Mucosa of stomach (tissue), 1 donor: ENCODE measurements at regions not wholly inside any gene's neighbourhood (a gene's known extent, or its start where the extent isn't known, plus 50 kb on each side); places are given as distances from the start of the nearest gene placed in this dataset.

Source experiments
- H3K27me3 ChIP-seq: one replicate; pipeline ENCODE4 v1.7.0; 2013; ENCODE audit warnings: mild to moderate bottlenecking, low read length; ENCODE audit not compliant: control insufficient read depth, insufficient read depth
- H3K36me3 ChIP-seq: one replicate; pipeline ENCODE4 v1.7.0; 2013; ENCODE audit warnings: low read length; ENCODE audit not compliant: control insufficient read depth, insufficient read depth
- H3K4me1 ChIP-seq: one replicate; pipeline ENCODE4 v1.7.0; 2013; ENCODE audit warnings: mild to moderate bottlenecking, low read length; ENCODE audit not compliant: control insufficient read depth, insufficient read depth
- H3K4me3 ChIP-seq: one replicate; pipeline ENCODE4 v1.7.0; 2013; ENCODE audit warnings: low read length
- H3K9ac ChIP-seq: one replicate; pipeline ENCODE4 v1.7.0; 2013; ENCODE audit warnings: mild to moderate bottlenecking, low read length, moderate library complexity
- H3K9me3 ChIP-seq: one replicate; pipeline ENCODE4 v1.7.0; 2013; ENCODE audit warnings: mild to moderate bottlenecking, low read length, moderate library complexity; ENCODE audit not compliant: control insufficient read depth
- donor health status: Pancreatic carcinoma.

- no peak overlapping the region for H3K9ac ChIP-seq
- H3K27me3 ChIP-seq: no peaks in the 10 kb centered on the region
- H3K36me3 ChIP-seq: no peaks in the 10 kb centered on the region
- no peaks in the 10 kb centered on the region for H3K4me1 ChIP-seq
- H3K4me3 ChIP-seq: no peak overlapping the region
- no peaks in the 10 kb centered on the region for H3K9me3 ChIP-seq
These were observed 396.2 kb upstream of the IGFBP3 start for GRCh38 chr7:46317256-46317655.

- Histone ChIP-seq H3K4me3 (no peak overlapping the region), H3K27me3 (no peaks in the 10 kb centered on the region), H3K4me1 (no peaks in the 10 kb centered on the region), H3K36me3 (no peaks in the 10 kb centered on the region), H3K9ac (no peak overlapping the region), H3K9me3 (no peaks in the 10 kb centered on the region)
These were observed 394.8 kb upstream of the IGFBP3 start for GRCh38 chr7:46315891-46316290.

- Histone ChIP-seq H3K36me3 (no peaks in the 10 kb centered on the region), H3K4me1 (no peaks in the 10 kb centered on the region), H3K27me3 (no peaks in the 10 kb centered on the region), H3K9me3 (no peaks in the 10 kb centered on the region), H3K4me3 (no peak overlapping the region), H3K9ac (no peak overlapping the region)
These were observed 380.6 kb upstream of the IGFBP3 start for GRCh38 chr7:46301677-46302076.

GRCh38 chr7:46297515-46297914 is 376.4 kb upstream of the IGFBP3 start:
- no peaks in the 10 kb centered on the region for H3K36me3 ChIP-seq
- H3K4me1 ChIP-seq: no peaks in the 10 kb centered on the region
- no peak overlapping the region for H3K9ac ChIP-seq
- H3K4me3 ChIP-seq: no peak overlapping the region
- no peaks in the 10 kb centered on the region for H3K27me3 ChIP-seq
- H3K9me3 ChIP-seq: no peaks in the 10 kb centered on the region

GRCh38 chr7:46296526-46296925 is 375.5 kb upstream of the IGFBP3 start:
- H3K4me3 ChIP-seq: no peak overlapping the region
- no peaks in the 10 kb centered on the region for H3K27me3 ChIP-seq
- H3K9ac ChIP-seq: no peak overlapping the region
- H3K4me1 ChIP-seq: no peaks in the 10 kb centered on the region
- H3K36me3 ChIP-seq: no peaks in the 10 kb centered on the region
- H3K9me3 ChIP-seq: no peaks in the 10 kb centered on the region

- no peak overlapping the region for H3K9ac ChIP-seq
- no peaks in the 10 kb centered on the region for H3K9me3 ChIP-seq
- H3K4me1 ChIP-seq: no peaks in the 10 kb centered on the region
- H3K36me3 ChIP-seq: no peaks in the 10 kb centered on the region
- H3K4me3 ChIP-seq: no peak overlapping the region
- H3K27me3 ChIP-seq: no peaks in the 10 kb centered on the region
These were observed 373.3 kb upstream of the IGFBP3 start for GRCh38 chr7:46294381-46294780.

- Histone ChIP-seq H3K27me3 (no peaks in the 10 kb centered on the region), H3K9ac (no peak overlapping the region), H3K36me3 (no peaks in the 10 kb centered on the region), H3K4me3 (no peak overlapping the region), H3K9me3 (no peaks in the 10 kb centered on the region), H3K4me1 (no peaks in the 10 kb centered on the region)
These were observed 371.7 kb upstream of the IGFBP3 start for GRCh38 chr7:46292741-46293140.

- no peaks in the 10 kb centered on the region for H3K9me3 ChIP-seq
- H3K36me3 ChIP-seq: no peaks in the 10 kb centered on the region
- H3K4me1 ChIP-seq: no peaks in the 10 kb centered on the region
- no peak overlapping the region for H3K4me3 ChIP-seq
- H3K9ac ChIP-seq: no peak overlapping the region
- H3K27me3 ChIP-seq: no peaks in the 10 kb centered on the region
These were observed 370.6 kb upstream of the IGFBP3 start for GRCh38 chr7:46291601-46292150.

GRCh38 chr7:46291050-46291438 is 370.0 kb upstream of the IGFBP3 start:
- Histone ChIP-seq H3K4me3 (no peak overlapping the region), H3K36me3 (no peaks in the 10 kb centered on the region), H3K4me1 (no peaks in the 10 kb centered on the region), H3K9ac (no peak overlapping the region), H3K9me3 (no peaks in the 10 kb centered on the region), H3K27me3 (no peaks in the 10 kb centered on the region)

- Histone ChIP-seq H3K4me3 (no peak overlapping the region), H3K9me3 (no peaks in the 10 kb centered on the region), H3K9ac (no peak overlapping the region), H3K27me3 (no peaks in the 10 kb centered on the region), H3K4me1 (no peaks in the 10 kb centered on the region), H3K36me3 (no peaks in the 10 kb centered on the region)
These were observed 369.4 kb upstream of the IGFBP3 start for GRCh38 chr7:46290374-46291049.

- H3K36me3 ChIP-seq: no peaks in the 10 kb centered on the region
- H3K4me3 ChIP-seq: no peak overlapping the region
- H3K9me3 ChIP-seq: no peaks in the 10 kb centered on the region
- H3K4me1 ChIP-seq: no peaks in the 10 kb centered on the region
- H3K27me3 ChIP-seq: no peaks in the 10 kb centered on the region
- H3K9ac ChIP-seq: no peak overlapping the region
These were observed 367.8 kb upstream of the IGFBP3 start for GRCh38 chr7:46288861-46289260.

- H3K9me3 ChIP-seq: no peaks in the 10 kb centered on the region
- H3K4me1 ChIP-seq: no peaks in the 10 kb centered on the region
- no peak overlapping the region for H3K9ac ChIP-seq
- H3K36me3 ChIP-seq: no peaks in the 10 kb centered on the region
- no peak overlapping the region for H3K4me3 ChIP-seq
- H3K27me3 ChIP-seq: no peaks in the 10 kb centered on the region
These were observed 366.9 kb upstream of the IGFBP3 start for GRCh38 chr7:46288010-46288409.

GRCh38 chr7:46286957-46287356 is 365.9 kb upstream of the IGFBP3 start:
- H3K9me3 ChIP-seq: no peaks in the 10 kb centered on the region
- H3K36me3 ChIP-seq: no peaks in the 10 kb centered on the region
- H3K27me3 ChIP-seq: no peaks in the 10 kb centered on the region
- H3K4me1 ChIP-seq: no peaks in the 10 kb centered on the region
- no peak overlapping the region for H3K4me3 ChIP-seq
- no peak overlapping the region for H3K9ac ChIP-seq
